NB4 (cell line): ENCODE measurements at regions not wholly inside any gene's neighbourhood (a gene's known extent, or its start where the extent isn't known, plus 50 kb on each side); places are given as distances from the start of the nearest gene placed in this dataset.

Experiments
- DNase-seq: peaks from one replicate; pipeline ENCODE4 v3.0.0; 2010; ENCODE audit warnings: low read depth
- H3K4me3 ChIP-seq: one replicate; pipeline ENCODE4 v1.5.1; 2011; ENCODE audit warnings: mild to moderate bottlenecking, low read depth, low read length, moderate library complexity
- MYC ChIP-seq: IDR thresholded peaks from 2 replicates; pipeline ENCODE4 v1.6.1; 2011; ENCODE audit warnings: low read depth, low read length
- POLR2A ChIP-seq: IDR thresholded peaks from 2 replicates; pipeline ENCODE4 v1.6.1; 2011; ENCODE audit warnings: mild to moderate bottlenecking; ENCODE audit not compliant: insufficient read length; ENCODE audit errors: extremely low read depth
- TF ChIP-seq, protein P1 (sequence below): IDR thresholded peaks from 2 replicates; pipeline ENCODE4 v1.6.1; 2011; ENCODE audit warnings: low read depth, low read length
- TF ChIP-seq, protein P2 (sequence below): IDR thresholded peaks from one replicate; pipeline ENCODE4 v1.5.1; 2012; ENCODE audit warnings: low read depth, low read length

DNA sequence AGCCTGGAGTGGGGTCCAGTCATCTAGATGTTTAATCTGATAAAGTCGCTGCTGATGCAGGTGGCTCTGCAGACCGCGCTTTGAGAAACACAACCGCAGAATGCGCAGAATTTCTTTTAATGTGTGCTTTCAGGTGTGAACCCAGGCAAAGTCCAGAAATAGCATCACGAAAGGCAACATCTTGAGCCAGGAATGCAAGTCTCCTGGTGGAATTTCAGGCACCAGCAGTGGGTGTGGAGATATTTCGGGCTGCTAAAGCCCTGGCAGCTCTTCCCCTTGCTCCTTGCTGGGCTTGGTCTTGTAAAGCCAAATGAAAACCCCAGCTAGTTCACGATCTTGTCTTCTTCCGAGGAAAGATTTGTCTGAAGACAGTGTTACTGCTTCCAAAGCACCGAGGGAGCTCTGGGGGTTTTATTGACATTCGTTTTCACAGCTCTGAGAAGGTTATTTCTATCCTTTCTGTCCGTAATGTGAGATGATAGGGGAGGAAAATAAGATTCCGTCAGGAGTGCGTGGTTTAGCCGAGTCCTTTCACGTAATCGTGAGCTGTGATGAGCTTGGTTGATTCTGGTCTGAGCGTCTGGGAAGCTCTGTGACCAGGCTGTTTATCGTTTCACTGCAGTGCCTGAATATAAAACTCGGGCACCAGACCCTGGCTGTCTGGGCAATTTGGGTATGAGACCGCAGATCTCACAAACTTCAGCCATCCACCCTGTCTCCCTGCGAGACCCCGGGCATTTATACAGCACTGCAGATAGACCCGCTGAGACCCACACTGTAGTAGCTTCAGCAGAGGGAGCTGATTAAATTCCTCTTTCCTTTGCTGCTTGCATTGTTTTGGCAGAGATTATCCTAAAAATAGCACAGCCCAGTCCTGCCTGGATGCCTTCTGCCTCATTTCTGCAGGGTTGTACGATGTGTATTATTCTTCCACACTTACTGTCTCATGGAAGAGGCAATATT lies 67.0 kb upstream of the SLC25A26 start:
- DNase-seq, result no peak
- TF ChIP-seq MYC, result no peak
- TF ChIP-seq, protein P1, sequence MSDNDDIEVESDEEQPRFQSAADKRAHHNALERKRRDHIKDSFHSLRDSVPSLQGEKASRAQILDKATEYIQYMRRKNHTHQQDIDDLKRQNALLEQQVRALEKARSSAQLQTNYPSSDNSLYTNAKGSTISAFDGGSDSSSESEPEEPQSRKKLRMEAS, result no peak
- TF ChIP-seq, protein P2, sequence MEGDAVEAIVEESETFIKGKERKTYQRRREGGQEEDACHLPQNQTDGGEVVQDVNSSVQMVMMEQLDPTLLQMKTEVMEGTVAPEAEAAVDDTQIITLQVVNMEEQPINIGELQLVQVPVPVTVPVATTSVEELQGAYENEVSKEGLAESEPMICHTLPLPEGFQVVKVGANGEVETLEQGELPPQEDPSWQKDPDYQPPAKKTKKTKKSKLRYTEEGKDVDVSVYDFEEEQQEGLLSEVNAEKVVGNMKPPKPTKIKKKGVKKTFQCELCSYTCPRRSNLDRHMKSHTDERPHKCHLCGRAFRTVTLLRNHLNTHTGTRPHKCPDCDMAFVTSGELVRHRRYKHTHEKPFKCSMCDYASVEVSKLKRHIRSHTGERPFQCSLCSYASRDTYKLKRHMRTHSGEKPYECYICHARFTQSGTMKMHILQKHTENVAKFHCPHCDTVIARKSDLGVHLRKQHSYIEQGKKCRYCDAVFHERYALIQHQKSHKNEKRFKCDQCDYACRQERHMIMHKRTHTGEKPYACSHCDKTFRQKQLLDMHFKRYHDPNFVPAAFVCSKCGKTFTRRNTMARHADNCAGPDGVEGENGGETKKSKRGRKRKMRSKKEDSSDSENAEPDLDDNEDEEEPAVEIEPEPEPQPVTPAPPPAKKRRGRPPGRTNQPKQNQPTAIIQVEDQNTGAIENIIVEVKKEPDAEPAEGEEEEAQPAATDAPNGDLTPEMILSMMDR, result no peak
- TF ChIP-seq POLR2A, result no peak
- H3K4me3 ChIP-seq, result no peak overlapping the region

DNA sequence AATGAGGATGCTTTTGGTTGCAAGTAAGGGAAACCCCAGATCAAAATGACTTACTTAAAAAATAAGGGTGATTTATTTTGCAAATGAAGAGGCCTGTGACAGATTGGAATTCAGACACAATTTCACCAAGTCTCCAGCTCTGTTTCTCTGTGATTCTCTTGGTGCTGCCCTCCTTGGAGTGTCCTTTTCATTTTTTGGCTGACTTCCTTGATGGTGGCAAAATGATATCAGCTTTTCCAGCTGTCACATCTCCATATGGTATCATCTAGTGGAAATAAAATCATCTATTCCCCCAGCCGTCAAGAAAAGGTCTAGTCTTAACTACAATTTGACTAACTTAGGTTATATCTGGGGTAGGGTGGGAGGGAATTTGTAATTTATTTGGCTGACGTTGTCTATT lies 68.5 kb upstream of the SLC25A26 start:
- H3K4me3 ChIP-seq, result no peak overlapping the region
- TF ChIP-seq, protein P2, result no peak
- TF ChIP-seq POLR2A, result no peak
- TF ChIP-seq, protein P1, result no peak
- no peak for TF ChIP-seq MYC
- DNase-seq, result no peak

DNA sequence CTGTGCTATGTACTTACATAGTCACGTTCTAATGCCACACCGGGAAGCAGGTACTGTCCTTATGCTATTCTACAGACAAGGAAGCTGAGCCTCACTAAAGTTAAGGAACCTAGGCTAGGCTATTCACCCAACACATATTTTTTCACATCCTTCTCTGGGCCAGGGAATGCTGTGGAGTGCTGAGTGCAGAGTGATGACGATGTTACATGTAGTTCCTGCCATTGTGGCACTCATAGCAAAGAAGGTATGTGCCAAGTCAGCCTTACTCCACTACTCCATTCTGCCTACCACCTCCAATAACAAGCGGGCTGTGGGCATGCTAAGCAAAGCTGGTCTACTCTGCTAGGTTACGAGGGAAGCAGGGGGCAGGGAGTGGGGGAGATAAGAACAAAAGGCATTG lies 69.8 kb upstream of the SLC25A26 start:
- TF ChIP-seq, protein P1, result no peak
- TF ChIP-seq, protein P2, result no peak
- no peak for TF ChIP-seq MYC
- TF ChIP-seq POLR2A, result no peak
- no peak for DNase-seq
- no peak overlapping the region for H3K4me3 ChIP-seq

DNA sequence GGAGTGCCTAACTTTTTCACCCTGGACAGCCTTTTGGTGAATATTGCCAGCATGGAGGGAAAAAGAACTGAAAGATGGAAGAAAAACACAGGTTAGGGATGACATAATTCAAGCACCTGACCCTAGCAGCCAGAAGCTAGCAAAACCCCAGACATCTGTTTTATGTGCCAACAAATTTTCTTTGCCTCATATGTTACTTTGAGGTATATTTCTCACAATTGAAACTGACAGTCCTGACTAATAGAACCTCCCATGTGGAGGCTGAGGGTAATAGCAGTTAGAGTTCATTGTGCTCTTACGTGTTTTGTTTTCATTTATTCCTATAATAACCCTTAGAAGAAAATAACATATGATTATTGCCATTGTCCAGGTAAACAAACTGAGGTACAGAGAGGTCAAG lies 71.5 kb upstream of the SLC25A26 start:
- no peak overlapping the region for H3K4me3 ChIP-seq
- DNase-seq, result no peak
- TF ChIP-seq, protein P2, result no peak
- TF ChIP-seq MYC (no peak), POLR2A (no peak)
- TF ChIP-seq, protein P1, result no peak

DNA sequence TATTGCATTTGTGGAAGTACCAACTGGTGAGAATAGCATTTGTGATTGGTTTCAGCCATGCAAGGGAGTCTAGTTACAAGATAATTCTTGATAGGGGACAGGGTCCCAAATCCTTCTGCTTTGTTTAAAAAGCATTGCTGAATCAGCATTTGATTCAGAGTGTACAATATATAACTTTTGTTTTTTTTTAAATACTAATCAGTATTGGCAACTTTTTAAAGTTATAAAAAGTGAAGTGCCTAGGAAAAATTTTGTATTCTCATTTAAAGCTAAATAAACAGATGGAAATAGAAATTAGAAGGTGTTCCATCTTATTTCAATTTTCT lies 75.4 kb upstream of the SLC25A26 start:
- DNase-seq, result no peak
- H3K4me3 ChIP-seq, result no peak overlapping the region
- TF ChIP-seq POLR2A, result no peak
- TF ChIP-seq, protein P2, result no peak
- TF ChIP-seq MYC, result no peak
- TF ChIP-seq, protein P1, result no peak
